NB4 (cell line): ENCODE measurements at regions not wholly inside any gene's neighbourhood (a gene's known extent, or its start where the extent isn't known, plus 50 kb on each side); places are given as distances from the start of the nearest gene placed in this dataset.

Experiments used
- CTCF ChIP-seq: IDR thresholded peaks from one replicate; pipeline ENCODE4 v1.5.1; 2012; ENCODE audit warnings: low read depth, low read length
- POLR2A ChIP-seq: IDR thresholded peaks from 2 replicates; pipeline ENCODE4 v1.6.1; 2011; ENCODE audit warnings: mild to moderate bottlenecking; ENCODE audit not compliant: insufficient read length; ENCODE audit errors: extremely low read depth

DNA sequence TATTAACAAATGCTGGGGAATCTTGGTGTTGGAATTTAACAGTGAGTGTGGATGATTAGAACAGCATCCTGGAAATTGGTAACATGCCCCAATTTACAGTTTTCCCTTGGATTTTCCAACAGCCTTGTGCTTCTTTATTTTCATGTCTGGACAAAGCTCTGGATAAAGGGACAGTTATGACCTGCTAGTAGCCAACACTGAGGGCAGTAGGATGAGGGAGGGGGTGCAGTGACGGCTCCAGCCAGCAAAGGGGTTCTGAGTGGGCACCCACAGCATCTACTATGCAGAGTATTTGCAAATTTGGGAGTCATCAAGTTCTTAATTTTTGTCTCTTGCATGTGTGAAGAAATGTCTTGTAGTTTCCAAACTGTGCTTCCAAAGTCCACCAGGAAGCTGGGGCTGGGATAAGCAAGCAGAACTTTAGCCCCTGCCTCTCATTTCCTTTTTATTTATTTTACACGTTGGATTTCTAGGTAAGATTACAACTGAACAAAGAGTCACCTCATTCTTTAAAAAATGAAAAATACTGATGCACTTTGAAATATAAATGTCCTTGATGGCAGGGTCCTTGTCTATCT lies 63.0 kb upstream of the SELENOP start:
- TF ChIP-seq CTCF: no peak
- TF ChIP-seq POLR2A: no peak
